GM12878 (cell line): ENCODE measurements at regions not wholly inside any gene's neighbourhood (a gene's known extent, or its start where the extent isn't known, plus 50 kb on each side); places are given as distances from the start of the nearest gene placed in this dataset.

ENCODE experiments used
- ATAC-seq: fragments of 200-7000 bp; cut with Tn5 transposase; 3 replicates; pipeline ENCODE4 v1.9.1; 2020; ENCODE audit warnings: mild to moderate bottlenecking, moderate library complexity
- BruUV-seq: library from RNA; stranded (reverse); fragments of 400-500 nt; replicated peaks from 2 replicates; lab custom pipeline; 2021; lab: Mats Ljungman, UMichigan
- CTCF ChIA-PET: fragments of 300-600 bp; sonication (Branson Sonifier 250); formaldehyde crosslinking; extraction: SDS; loops from one replicate; lab custom pipeline; 2021; ENCODE audit warnings: inconsistent platforms; lab: Yijun Ruan, JAX
- POLR2A ChIA-PET: fragments of 350-600 bp; formaldehyde crosslinking; extraction: SDS; loops from one replicate; lab custom pipeline; 2021; ENCODE audit warnings: inconsistent platforms; lab: Charles Lee
- RAD21 ChIA-PET: fragments of 300-600 bp; sonication (Branson Sonifier 250); formaldehyde crosslinking; loops from one replicate; lab custom pipeline; 2023; ENCODE audit warnings: antibody characterized with exemption; ENCODE audit not compliant: unreplicated experiment; lab: Charles Lee
- SMC1A ChIA-PET: fragments of 300-600 bp; sonication (Branson Sonifier 250); formaldehyde crosslinking; loops from one replicate; lab custom pipeline; 2023; ENCODE audit not compliant: unreplicated experiment, uncharacterized antibody; lab: Charles Lee
- DNase-seq: peaks from one replicate; pipeline ENCODE4 v3.0.0-alpha.2; 2011; ENCODE audit warnings: low read depth, low spot score
- FAIRE-seq: peaks from 3 replicates; lab custom pipeline; 2011; peaks lifted over from hg19 to GRCh38; lab: Jason Lieb, UNC
- H2AFZ ChIP-seq: 2 replicates; pipeline ENCODE4 v1.6.0; 2011; ENCODE audit warnings: low read depth, low read length, control low read depth; ENCODE audit not compliant: control insufficient read depth
- H3K27ac ChIP-seq: 2 replicates; pipeline ENCODE4 v1.5.1; 2011; ENCODE audit warnings: control low read depth; ENCODE audit not compliant: control insufficient read depth, insufficient read depth
- H3K27me3 ChIP-seq, 2 experiments: replicated peaks in 1 of 2; 2 replicates each; pipeline versions ENCODE4 v1.6.0 to v1.6.1; 2011; ENCODE audit warnings: low read length in 1 of 2; ENCODE audit not compliant: control insufficient read depth in 2 of 2, insufficient read depth in 2 of 2
- H3K36me3 ChIP-seq, 2 experiments: 2 replicates each; pipeline ENCODE4 v1.5.1; 2011; ENCODE audit warnings: low read length in 1 of 2; ENCODE audit not compliant: control insufficient read depth in 2 of 2, insufficient read depth in 2 of 2
- H3K4me1 ChIP-seq: 2 replicates; pipeline ENCODE4 v1.6.1; 2011; ENCODE audit warnings: mild to moderate bottlenecking, low read length, moderate library complexity, mixed read lengths; ENCODE audit not compliant: control insufficient read depth, insufficient read depth
- H3K4me2 ChIP-seq: 2 replicates; pipeline ENCODE4 v1.6.0; 2011; ENCODE audit warnings: control low read depth; ENCODE audit not compliant: control insufficient read depth, insufficient read depth
- H3K4me3 ChIP-seq: fragments of 200-600 bp; sonication (generic); 2 replicates; pipeline ENCODE4 v1.5.1; 2016
- H3K79me2 ChIP-seq: 2 replicates; pipeline ENCODE4 v1.6.0; 2011; ENCODE audit warnings: low read length; ENCODE audit not compliant: control insufficient read depth, insufficient read depth
- H3K9ac ChIP-seq: 2 replicates; pipeline ENCODE4 v1.8.0; 2011; ENCODE audit warnings: low read length, control low read depth, mixed read lengths; ENCODE audit not compliant: control insufficient read depth, insufficient read depth
- H3K9me3 ChIP-seq: replicated peaks from 3 replicates; pipeline ENCODE4 v1.5.1; 2011; ENCODE audit warnings: mild to moderate bottlenecking, low read length; ENCODE audit not compliant: control insufficient read depth, insufficient read depth
- H4K20me1 ChIP-seq: 2 replicates; pipeline ENCODE4 v1.6.0; 2011; ENCODE audit not compliant: control insufficient read depth, insufficient read depth
- CHD4 ChIP-seq: fragments of 200-600 bp; sonication (generic); IDR thresholded peaks from 2 replicates; pipeline ENCODE4 v1.6.1; 2016; ENCODE audit warnings: mild to moderate bottlenecking
- EED ChIP-seq: sonication (generic); IDR thresholded peaks from 2 replicates; pipeline ENCODE4 v1.6.1; 2016; ENCODE audit warnings: antibody characterized with exemption, low read depth
- HDAC6 ChIP-seq: fragments of 200-600 bp; sonication (generic); IDR thresholded peaks from one replicate; pipeline ENCODE4 v1.8.0; 2017; ENCODE audit warnings: antibody characterized with exemption; ENCODE audit not compliant: unreplicated experiment
- KDM1A ChIP-seq: fragments of 200-600 bp; sonication (generic); IDR thresholded peaks from 2 replicates; pipeline ENCODE4 v1.6.1; 2016; ENCODE audit warnings: borderline replicate concordance
- PML ChIP-seq: IDR thresholded peaks from 2 replicates; pipeline ENCODE4 v1.6.1; 2012; ENCODE audit warnings: low read length, inconsistent platforms
- POU2F2 ChIP-seq: IDR thresholded peaks from 3 replicates; pipeline ENCODE4 v1.6.1; 2011; ENCODE audit warnings: low read depth, mild to moderate bottlenecking, low read length, borderline replicate concordance
- SRF ChIP-seq, 2 experiments: IDR thresholded peaks; 2 replicates each; pipeline ENCODE4 v1.6.1; 2011; ENCODE audit warnings: low read depth in 2 of 2, low read length in 2 of 2, mild to moderate bottlenecking in 1 of 2, moderate library complexity in 1 of 2
- ZZZ3 ChIP-seq: IDR thresholded peaks from 2 replicates; pipeline ENCODE4 v1.6.1; 2011; ENCODE audit warnings: low read depth; ENCODE audit not compliant: control insufficient read depth, insufficient read length
- WGBS: methylation state at CpG from one replicate; pipeline ENCODE4 v1.1.6; 2016; ENCODE audit warnings: low lambda C conversion rate; ENCODE audit not compliant: insufficient replicate concordance, insufficient coverage; ENCODE audit errors: missing lambda C conversion rate; 5-methylcytosine and 5-hydroxymethylcytosine counted together
- in situ Hi-C: fragments of 300-500 bp; cut with MboI; formaldehyde crosslinking; loops from 9 replicates; pipeline ENCODE4 v1.14.3; 2018; ENCODE audit warnings: mixed read lengths
- intact Hi-C: fragments of 100-400 bp; cut with micrococcal nuclease; formaldehyde crosslinking; loops from one replicate; pipeline ENCODE4 v1.14.2; 2022; ENCODE audit not compliant: unreplicated experiment
- TF ChIP-seq, protein P1 (sequence below): fragments of 450-650 bp; IDR thresholded peaks from 2 replicates; pipeline ENCODE4 v1.6.1; 2017; ENCODE audit warnings: low read depth, mild to moderate bottlenecking, moderate library complexity
- TF ChIP-seq, protein P2 (sequence below): IDR thresholded peaks from 2 replicates; pipeline ENCODE4 v1.6.1; 2012; ENCODE audit warnings: mild to moderate bottlenecking, low read depth, low read length

DNA sequence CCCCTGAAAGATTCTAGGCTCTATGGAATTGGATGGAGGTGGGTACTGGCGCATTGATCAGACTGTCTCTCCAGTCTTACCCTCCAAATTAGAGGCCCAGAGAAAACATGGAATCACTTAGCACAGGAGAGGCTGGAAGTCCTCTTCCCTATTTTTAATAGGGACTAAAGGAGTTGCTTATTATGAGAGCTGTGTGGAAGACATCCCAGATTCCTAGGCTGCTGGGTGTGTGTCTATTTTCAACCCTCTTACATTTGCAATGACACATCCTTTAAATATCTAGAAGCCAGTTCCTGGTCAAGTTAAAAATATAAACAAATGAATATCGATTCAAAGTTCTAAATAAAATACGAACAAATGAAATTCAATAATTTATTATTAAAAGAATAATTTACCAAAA lies 58.3 kb upstream of the ARID2 start:
- SMC1A ChIA-PET, result no interaction called here
- no peak for FAIRE-seq

More for the DNA sequence above, 58.3 kb upstream of the ARID2 start:
- Histone ChIP-seq H3K27me3 (no peaks in the 10 kb centered on the region), H3K9me3 (no peaks in the 10 kb centered on the region), H3K4me1 (peaks cover 19% of the 10 kb centered on the region), H3K4me3 (no peak overlapping the region), H3K36me3 (no peaks in the 10 kb centered on the region), H4K20me1 (no peaks in the 10 kb centered on the region), H3K9ac (no peak overlapping the region), H3K4me2 (no peak overlapping the region), H3K27ac (no peak overlapping the region), H3K79me2 (no peaks in the 10 kb centered on the region), H2AFZ (no peak overlapping the region)
- ChIA-PET CTCF (interaction anchor here (1.6 kb wide), 1 partner anchor 123 kb away, joined by 6 read pairs; no protein-coding TSS in a partner anchor), RAD21 (interaction anchor here (1.8 to 2.9 kb wide), 2 partner anchors 54 to 127 kb away, joined by 4 to 15 read pairs; no protein-coding TSS in a partner anchor), POLR2A (interaction anchor here (0.6 to 0.7 kb wide), 2 partner anchors 38 to 51 kb away, joined by 3 to 7 read pairs; no protein-coding TSS in a partner anchor)
- TF ChIP-seq POU2F2, result no peak
- no peak for TF ChIP-seq KDM1A
- TF ChIP-seq, protein P1, sequence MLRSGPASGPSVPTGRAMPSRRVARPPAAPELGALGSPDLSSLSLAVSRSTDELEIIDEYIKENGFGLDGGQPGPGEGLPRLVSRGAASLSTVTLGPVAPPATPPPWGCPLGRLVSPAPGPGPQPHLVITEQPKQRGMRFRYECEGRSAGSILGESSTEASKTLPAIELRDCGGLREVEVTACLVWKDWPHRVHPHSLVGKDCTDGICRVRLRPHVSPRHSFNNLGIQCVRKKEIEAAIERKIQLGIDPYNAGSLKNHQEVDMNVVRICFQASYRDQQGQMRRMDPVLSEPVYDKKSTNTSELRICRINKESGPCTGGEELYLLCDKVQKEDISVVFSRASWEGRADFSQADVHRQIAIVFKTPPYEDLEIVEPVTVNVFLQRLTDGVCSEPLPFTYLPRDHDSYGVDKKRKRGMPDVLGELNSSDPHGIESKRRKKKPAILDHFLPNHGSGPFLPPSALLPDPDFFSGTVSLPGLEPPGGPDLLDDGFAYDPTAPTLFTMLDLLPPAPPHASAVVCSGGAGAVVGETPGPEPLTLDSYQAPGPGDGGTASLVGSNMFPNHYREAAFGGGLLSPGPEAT, result no peak
- no peak for TF ChIP-seq HDAC6
- no peak for TF ChIP-seq SRF (IDR thresholded peaks at IDR 0.05; ENCODE audit: low read depth in 2 of 2, low read length in 2 of 2)
- no peak for TF ChIP-seq PML
- TF ChIP-seq CHD4, result no peak
- TF ChIP-seq, protein P2, sequence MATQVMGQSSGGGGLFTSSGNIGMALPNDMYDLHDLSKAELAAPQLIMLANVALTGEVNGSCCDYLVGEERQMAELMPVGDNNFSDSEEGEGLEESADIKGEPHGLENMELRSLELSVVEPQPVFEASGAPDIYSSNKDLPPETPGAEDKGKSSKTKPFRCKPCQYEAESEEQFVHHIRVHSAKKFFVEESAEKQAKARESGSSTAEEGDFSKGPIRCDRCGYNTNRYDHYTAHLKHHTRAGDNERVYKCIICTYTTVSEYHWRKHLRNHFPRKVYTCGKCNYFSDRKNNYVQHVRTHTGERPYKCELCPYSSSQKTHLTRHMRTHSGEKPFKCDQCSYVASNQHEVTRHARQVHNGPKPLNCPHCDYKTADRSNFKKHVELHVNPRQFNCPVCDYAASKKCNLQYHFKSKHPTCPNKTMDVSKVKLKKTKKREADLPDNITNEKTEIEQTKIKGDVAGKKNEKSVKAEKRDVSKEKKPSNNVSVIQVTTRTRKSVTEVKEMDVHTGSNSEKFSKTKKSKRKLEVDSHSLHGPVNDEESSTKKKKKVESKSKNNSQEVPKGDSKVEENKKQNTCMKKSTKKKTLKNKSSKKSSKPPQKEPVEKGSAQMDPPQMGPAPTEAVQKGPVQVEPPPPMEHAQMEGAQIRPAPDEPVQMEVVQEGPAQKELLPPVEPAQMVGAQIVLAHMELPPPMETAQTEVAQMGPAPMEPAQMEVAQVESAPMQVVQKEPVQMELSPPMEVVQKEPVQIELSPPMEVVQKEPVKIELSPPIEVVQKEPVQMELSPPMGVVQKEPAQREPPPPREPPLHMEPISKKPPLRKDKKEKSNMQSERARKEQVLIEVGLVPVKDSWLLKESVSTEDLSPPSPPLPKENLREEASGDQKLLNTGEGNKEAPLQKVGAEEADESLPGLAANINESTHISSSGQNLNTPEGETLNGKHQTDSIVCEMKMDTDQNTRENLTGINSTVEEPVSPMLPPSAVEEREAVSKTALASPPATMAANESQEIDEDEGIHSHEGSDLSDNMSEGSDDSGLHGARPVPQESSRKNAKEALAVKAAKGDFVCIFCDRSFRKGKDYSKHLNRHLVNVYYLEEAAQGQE, result no peak
- TF ChIP-seq EED, result no peak
- TF ChIP-seq ZZZ3, result no peak
- no TSS peak for BruUV-seq
- no peak for ATAC-seq
- intact Hi-C loops (no loop called here), in situ Hi-C loops (no loop called here)
- no peak for DNase-seq
- 74% methylated on average over 3 of the region's 3 CpGs for WGBS
